ENCODE measurements at regions not wholly inside any gene's neighbourhood (a gene's known extent, or its start where the extent isn't known, plus 50 kb on each side); places are given as distances from the start of the nearest gene placed in this dataset.

DNA sequence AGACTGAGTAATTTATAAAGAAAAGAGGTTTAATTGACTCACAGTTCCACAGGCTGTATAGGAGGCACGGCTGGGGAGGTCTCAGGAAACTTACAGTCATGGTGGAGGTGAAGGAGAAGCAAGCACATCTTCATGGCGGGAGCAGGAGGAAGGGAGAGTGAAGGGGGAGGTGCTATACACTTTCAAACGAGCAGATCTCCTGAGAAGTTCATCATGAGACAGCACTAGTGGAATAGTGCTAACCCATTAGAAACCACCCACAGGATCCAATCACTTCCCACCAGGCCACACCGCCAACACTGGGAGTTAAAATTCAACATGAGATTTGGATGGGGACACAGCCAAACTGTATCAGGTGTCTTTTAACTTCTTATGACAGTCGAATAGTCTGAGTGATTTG is 1459.3 kb upstream of the ACO1 start:
- H3K36me3 ChIP-seq (ENCODE audit: control insufficient read depth in 1 of 2, insufficient read depth in 2 of 2, low read depth in 1 of 2, low read length in 2 of 2): no peaks in the 10 kb centered on the region
- H2AK5ac ChIP-seq (ENCODE audit: low read length, severe bottlenecking): no peak overlapping the region
- H3K9me3 ChIP-seq (ENCODE audit: control insufficient read depth, low read length): no peaks in the 10 kb centered on the region
- H2BK5ac ChIP-seq (ENCODE audit: low read depth, low read length, poor library complexity, severe bottlenecking): no peak overlapping the region
- no peak overlapping the region for H4K91ac ChIP-seq (ENCODE audit: low read length)
- no peaks in the 10 kb centered on the region for H3K27me3 ChIP-seq (ENCODE audit: control insufficient read depth in 1 of 2, insufficient read depth in 1 of 2, low read length in 2 of 2)
- H3K14ac ChIP-seq (ENCODE audit: low read length in 2 of 2): no peak overlapping the region
- no peak overlapping the region for H3K18ac ChIP-seq (ENCODE audit: low read depth in 1 of 2, low read length in 2 of 2)
- H2BK120ac ChIP-seq (ENCODE audit: low read depth, low read length): no peak overlapping the region
- H3K9ac ChIP-seq (ENCODE audit: low read length): no peak overlapping the region
- H3K4me2 ChIP-seq (ENCODE audit: low read length, poor library complexity, severe bottlenecking): no peak overlapping the region
- no peak overlapping the region for H2BK15ac ChIP-seq (ENCODE audit: low read depth, poor library complexity, severe bottlenecking)
- H3K4ac ChIP-seq (ENCODE audit: low read depth in 1 of 2, low read length in 2 of 2): no peak overlapping the region
- H3K27ac ChIP-seq (ENCODE audit: low read length, poor library complexity, severe bottlenecking): no peak overlapping the region
- no peak overlapping the region for H4K8ac ChIP-seq (ENCODE audit: low read length)
- no peak overlapping the region for H2BK12ac ChIP-seq (ENCODE audit: low read length in 2 of 2)
- no peaks in the 10 kb centered on the region for H3K79me1 ChIP-seq (replicated peaks; ENCODE audit: low read length, poor library complexity, severe bottlenecking)
- H3K4me3 ChIP-seq (ENCODE audit: insufficient read depth in 1 of 2, low read depth in 1 of 2, low read length in 2 of 2): no peak overlapping the region
- H3K23ac ChIP-seq (ENCODE audit: low read length in 2 of 2): no peak overlapping the region
- DNase-seq: no peak
- H2AFZ ChIP-seq (ENCODE audit: low read depth, low read length): no peak overlapping the region
- WGBS: 68% methylated on average over 3 of the region's 5 CpGs
- H3K4me1 ChIP-seq (ENCODE audit: control insufficient read depth, insufficient read depth, low read depth, low read length): no peaks in the 10 kb centered on the region

DNA sequence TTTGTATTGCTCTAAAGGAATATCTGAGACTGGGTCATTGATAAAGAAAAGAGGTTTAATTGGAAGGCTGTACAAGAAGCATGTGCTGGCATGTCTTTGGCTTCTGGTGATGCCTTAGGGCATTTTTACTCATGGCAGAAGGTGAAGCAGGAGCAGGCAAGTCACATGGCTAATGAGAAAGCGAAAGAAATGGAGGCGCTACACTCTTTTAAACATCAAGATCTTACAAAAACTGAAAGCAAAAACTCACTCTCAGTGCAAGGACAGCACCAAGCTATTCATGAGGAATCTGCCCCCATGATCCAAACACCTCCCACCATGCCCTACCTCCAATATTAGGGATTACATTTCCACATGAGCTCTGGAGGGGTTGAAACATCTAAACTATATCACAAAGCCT is 1458.8 kb upstream of the ACO1 start:
- Histone ChIP-seq H3K27ac (ENCODE audit: low read length, poor library complexity, severe bottlenecking) (no peak overlapping the region), H3K18ac (ENCODE audit: low read depth in 1 of 2, low read length in 2 of 2) (no peak overlapping the region), H3K4me1 (ENCODE audit: control insufficient read depth, insufficient read depth, low read depth, low read length) (no peaks in the 10 kb centered on the region), H3K79me1 (replicated peaks; ENCODE audit: low read length, poor library complexity, severe bottlenecking) (no peaks in the 10 kb centered on the region), H2AFZ (ENCODE audit: low read depth, low read length) (no peak overlapping the region), H2BK15ac (ENCODE audit: low read depth, poor library complexity, severe bottlenecking) (no peak overlapping the region), H3K23ac (ENCODE audit: low read length in 2 of 2) (no peak overlapping the region), H3K9ac (ENCODE audit: low read length) (no peak overlapping the region), H3K14ac (ENCODE audit: low read length in 2 of 2) (no peak overlapping the region), H3K4me3 (ENCODE audit: insufficient read depth in 1 of 2, low read depth in 1 of 2, low read length in 2 of 2) (no peak overlapping the region), H2AK5ac (ENCODE audit: low read length, severe bottlenecking) (no peak overlapping the region), H3K9me3 (ENCODE audit: control insufficient read depth, low read length) (no peaks in the 10 kb centered on the region), H3K4ac (ENCODE audit: low read depth in 1 of 2, low read length in 2 of 2) (no peak overlapping the region), H3K36me3 (ENCODE audit: control insufficient read depth in 1 of 2, insufficient read depth in 2 of 2, low read depth in 1 of 2, low read length in 2 of 2) (no peaks in the 10 kb centered on the region), H3K27me3 (ENCODE audit: control insufficient read depth in 1 of 2, insufficient read depth in 1 of 2, low read length in 2 of 2) (no peaks in the 10 kb centered on the region), H4K8ac (ENCODE audit: low read length) (no peak overlapping the region), H3K4me2 (ENCODE audit: low read length, poor library complexity, severe bottlenecking) (no peak overlapping the region), H4K91ac (ENCODE audit: low read length) (no peak overlapping the region), H2BK120ac (ENCODE audit: low read depth, low read length) (no peak overlapping the region), H2BK5ac (ENCODE audit: low read depth, low read length, poor library complexity, severe bottlenecking) (no peak overlapping the region), H2BK12ac (ENCODE audit: low read length in 2 of 2) (no peak overlapping the region)
- 91% methylated on average over 2 of the region's 2 CpGs for WGBS
- DNase-seq: no peak

DNA sequence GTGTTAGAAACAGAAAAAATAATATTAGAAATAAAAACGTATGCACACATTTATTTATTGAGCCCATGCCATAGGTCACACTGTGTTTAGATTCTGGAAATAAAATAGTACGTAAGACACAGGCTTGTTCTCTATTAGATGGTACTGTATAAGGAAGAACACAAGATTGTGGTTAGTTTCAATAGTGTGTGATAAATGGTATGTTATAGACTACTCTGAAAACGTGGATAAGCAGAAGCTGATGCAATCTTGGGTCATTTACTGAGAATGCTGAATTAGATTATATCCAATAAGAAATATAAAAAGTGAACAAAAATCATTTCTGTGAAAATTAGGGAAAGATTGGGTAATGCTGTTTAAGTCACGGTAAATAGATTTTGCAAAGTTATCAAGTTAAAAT is 1456.4 kb upstream of the ACO1 start:
- H3K4ac ChIP-seq (ENCODE audit: low read depth in 1 of 2, low read length in 2 of 2): no peak overlapping the region
- no peak overlapping the region for H3K4me2 ChIP-seq (ENCODE audit: low read length, poor library complexity, severe bottlenecking)
- H3K18ac ChIP-seq (ENCODE audit: low read depth in 1 of 2, low read length in 2 of 2): no peak overlapping the region
- no peaks in the 10 kb centered on the region for H3K9me3 ChIP-seq (ENCODE audit: control insufficient read depth, low read length)
- H2AK5ac ChIP-seq (ENCODE audit: low read length, severe bottlenecking): no peak overlapping the region
- no peak overlapping the region for H2BK5ac ChIP-seq (ENCODE audit: low read depth, low read length, poor library complexity, severe bottlenecking)
- H3K27me3 ChIP-seq (ENCODE audit: control insufficient read depth in 1 of 2, insufficient read depth in 1 of 2, low read length in 2 of 2): no peaks in the 10 kb centered on the region
- no peak overlapping the region for H3K27ac ChIP-seq (ENCODE audit: low read length, poor library complexity, severe bottlenecking)
- H2BK12ac ChIP-seq (ENCODE audit: low read length in 2 of 2): no peak overlapping the region
- no peak overlapping the region for H3K4me3 ChIP-seq (ENCODE audit: insufficient read depth in 1 of 2, low read depth in 1 of 2, low read length in 2 of 2)
- H4K8ac ChIP-seq (ENCODE audit: low read length): no peak overlapping the region
- no peak overlapping the region for H2BK15ac ChIP-seq (ENCODE audit: low read depth, poor library complexity, severe bottlenecking)
- no peak overlapping the region for H3K9ac ChIP-seq (ENCODE audit: low read length)
- no peaks in the 10 kb centered on the region for H3K4me1 ChIP-seq (ENCODE audit: control insufficient read depth, insufficient read depth, low read depth, low read length)
- no peak overlapping the region for H3K23ac ChIP-seq (ENCODE audit: low read length in 2 of 2)
- H2AFZ ChIP-seq (ENCODE audit: low read depth, low read length): no peak overlapping the region
- H2BK120ac ChIP-seq (ENCODE audit: low read depth, low read length): no peak overlapping the region
- no peak for DNase-seq
- H3K36me3 ChIP-seq (ENCODE audit: control insufficient read depth in 1 of 2, insufficient read depth in 2 of 2, low read depth in 1 of 2, low read length in 2 of 2): no peaks in the 10 kb centered on the region
- H3K14ac ChIP-seq (ENCODE audit: low read length in 2 of 2): no peak overlapping the region
- WGBS: 59% methylated on average over 4 of the region's 4 CpGs
- no peak overlapping the region for H4K91ac ChIP-seq (ENCODE audit: low read length)
- no peaks in the 10 kb centered on the region for H3K79me1 ChIP-seq (replicated peaks; ENCODE audit: low read length, poor library complexity, severe bottlenecking)

DNA sequence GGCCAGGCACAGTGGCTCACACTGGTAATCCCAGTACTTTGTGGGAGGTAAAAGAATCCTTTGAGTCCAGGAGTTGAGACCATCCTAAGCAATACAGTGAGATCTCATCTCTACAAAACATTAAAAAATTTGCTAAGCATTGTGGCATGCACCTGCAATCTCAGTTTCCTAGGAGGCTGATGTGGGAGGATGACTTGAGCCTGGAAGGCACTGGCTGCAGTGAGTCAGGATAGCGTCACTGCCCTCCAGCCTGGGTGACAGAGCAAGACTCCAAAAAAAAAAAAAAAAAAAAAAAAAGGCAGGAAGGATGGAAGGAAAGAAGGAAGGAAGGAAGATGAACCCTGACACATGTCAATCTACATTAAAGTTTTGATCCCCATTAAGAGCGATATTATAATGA is 1452.2 kb upstream of the ACO1 start:
- H2BK15ac ChIP-seq (ENCODE audit: low read depth, poor library complexity, severe bottlenecking): no peak overlapping the region
- H3K4ac ChIP-seq (ENCODE audit: low read depth in 1 of 2, low read length in 2 of 2): no peak overlapping the region
- no peak overlapping the region for H3K14ac ChIP-seq (ENCODE audit: low read length in 2 of 2)
- H3K4me3 ChIP-seq (ENCODE audit: insufficient read depth in 1 of 2, low read depth in 1 of 2, low read length in 2 of 2): no peak overlapping the region
- H3K79me1 ChIP-seq (replicated peaks; ENCODE audit: low read length, poor library complexity, severe bottlenecking): no peaks in the 10 kb centered on the region
- H2AK5ac ChIP-seq (ENCODE audit: low read length, severe bottlenecking): no peak overlapping the region
- no peak overlapping the region for H3K4me2 ChIP-seq (ENCODE audit: low read length, poor library complexity, severe bottlenecking)
- H2BK12ac ChIP-seq (ENCODE audit: low read length in 2 of 2): no peak overlapping the region
- H3K9me3 ChIP-seq (ENCODE audit: control insufficient read depth, low read length): no peaks in the 10 kb centered on the region
- H3K27ac ChIP-seq (ENCODE audit: low read length, poor library complexity, severe bottlenecking): no peak overlapping the region
- no peak overlapping the region for H2BK120ac ChIP-seq (ENCODE audit: low read depth, low read length)
- no peaks in the 10 kb centered on the region for H3K4me1 ChIP-seq (ENCODE audit: control insufficient read depth, insufficient read depth, low read depth, low read length)
- H2BK5ac ChIP-seq (ENCODE audit: low read depth, low read length, poor library complexity, severe bottlenecking): no peak overlapping the region
- H3K18ac ChIP-seq (ENCODE audit: low read depth in 1 of 2, low read length in 2 of 2): no peak overlapping the region
- no peaks in the 10 kb centered on the region for H3K36me3 ChIP-seq (ENCODE audit: control insufficient read depth in 1 of 2, insufficient read depth in 2 of 2, low read depth in 1 of 2, low read length in 2 of 2)
- no peaks in the 10 kb centered on the region for H3K27me3 ChIP-seq (ENCODE audit: control insufficient read depth in 1 of 2, insufficient read depth in 1 of 2, low read length in 2 of 2)
- no peak for DNase-seq
- H3K9ac ChIP-seq (ENCODE audit: low read length): no peak overlapping the region
- no peak overlapping the region for H3K23ac ChIP-seq (ENCODE audit: low read length in 2 of 2)
- H2AFZ ChIP-seq (ENCODE audit: low read depth, low read length): no peak overlapping the region
- H4K91ac ChIP-seq (ENCODE audit: low read length): no peak overlapping the region
- no peak overlapping the region for H4K8ac ChIP-seq (ENCODE audit: low read length)
- WGBS: 62% methylated on average over 1 of the region's 2 CpGs
